ENCODE measurements at regions not wholly inside any gene's neighbourhood (a gene's known extent, or its start where the extent isn't known, plus 50 kb on each side); places are given as distances from the start of the nearest gene placed in this dataset.
"Not testable (repeated sequence)": the region's sequence is repeated elsewhere in the genome, so short reads cannot be mapped to it uniquely, and the experiment has no call there.

DNA sequence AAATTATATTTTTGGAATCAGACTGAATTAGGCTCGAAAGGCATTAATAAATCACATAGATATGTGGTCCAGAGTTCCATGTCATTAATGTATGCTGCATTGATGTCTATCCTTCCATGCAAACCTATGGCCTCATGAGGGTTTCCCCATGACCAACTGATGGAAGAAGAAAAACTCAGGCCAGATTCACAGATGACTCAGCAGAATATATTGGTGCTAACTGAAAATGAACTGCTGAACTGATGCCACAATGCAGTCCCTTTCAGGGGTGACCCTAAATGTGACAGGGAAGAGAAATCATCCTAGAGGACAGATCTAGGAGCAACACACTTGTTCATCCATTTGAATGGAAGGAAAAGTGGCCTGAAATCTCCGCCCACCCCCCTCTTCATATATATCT lies 110.5 kb upstream of the KCND3 start:
- DNase-seq (ENCODE audit: low read depth) = no peak

- no peak for DNase-seq (ENCODE audit: low read depth)
These were observed 116.1 kb upstream of the KCND3 start for GRCh38 chr1:112105557-112105956.

DNA sequence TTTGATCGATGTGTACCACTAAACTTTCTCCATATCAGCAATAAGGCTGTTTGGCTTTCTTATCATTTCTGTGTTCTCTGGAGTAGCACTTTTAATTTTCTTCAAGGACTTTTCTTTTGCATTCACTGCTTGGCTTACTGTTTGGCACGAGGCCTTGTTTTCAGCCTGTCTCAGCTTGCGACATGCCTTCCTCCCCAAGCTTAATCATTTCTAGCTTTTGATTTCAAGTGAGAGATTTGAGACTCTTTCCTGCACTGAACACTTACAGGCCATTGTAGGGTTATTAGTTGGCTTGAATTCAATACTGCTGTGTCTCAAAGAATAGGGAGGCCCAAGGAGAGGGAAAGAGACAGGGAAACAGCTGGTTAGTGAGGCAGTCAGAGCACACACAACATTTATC lies 120.6 kb upstream of the KCND3 start:
- no peak for DNase-seq (ENCODE audit: low read depth)

DNA sequence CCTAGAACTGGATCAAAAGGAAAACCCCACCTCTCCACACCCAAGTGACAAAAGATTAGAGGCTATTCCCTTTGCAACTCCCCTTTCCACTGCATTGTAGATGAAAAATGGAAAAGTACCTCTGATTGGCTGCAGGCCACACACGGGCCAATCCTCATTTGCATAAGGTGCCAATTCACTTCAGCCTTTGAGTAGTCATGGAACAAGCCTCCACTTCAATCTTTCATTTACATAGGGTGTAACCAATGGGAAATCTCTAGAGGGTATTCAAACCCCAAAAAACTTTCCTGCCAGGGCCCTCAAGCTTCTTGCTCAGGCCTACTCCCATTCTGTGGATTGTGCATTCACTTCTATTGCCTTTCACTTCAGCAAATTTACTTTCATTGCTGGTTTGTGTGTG lies 122.3 kb upstream of the KCND3 start:
- DNase-seq (ENCODE audit: low read depth) = no peak

GRCh38 chr1:112114540-112114939 lies 125.1 kb upstream of the KCND3 start:
- DNase-seq (ENCODE audit: low read depth) = no peak

DNA sequence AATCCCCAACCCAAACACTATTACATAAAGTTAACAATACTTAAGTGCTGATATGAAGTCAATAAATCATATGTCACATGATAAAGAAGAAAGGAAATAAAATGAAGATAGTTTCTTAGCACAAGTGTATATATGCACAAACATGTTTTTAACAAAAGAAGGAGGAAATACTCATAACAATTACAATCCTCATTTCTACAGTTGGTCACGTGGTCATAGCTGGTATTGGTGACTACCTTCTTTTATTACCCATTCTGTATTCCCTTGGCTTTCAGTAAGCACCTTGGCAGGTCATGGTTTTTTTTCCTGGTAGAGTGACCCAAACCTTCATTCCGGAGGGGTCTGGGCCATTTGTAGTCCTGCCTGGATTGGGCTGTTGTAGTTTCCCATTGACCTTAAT lies 137.1 kb upstream of the KCND3 start:
- no peak for DNase-seq (ENCODE audit: low read depth)

DNA sequence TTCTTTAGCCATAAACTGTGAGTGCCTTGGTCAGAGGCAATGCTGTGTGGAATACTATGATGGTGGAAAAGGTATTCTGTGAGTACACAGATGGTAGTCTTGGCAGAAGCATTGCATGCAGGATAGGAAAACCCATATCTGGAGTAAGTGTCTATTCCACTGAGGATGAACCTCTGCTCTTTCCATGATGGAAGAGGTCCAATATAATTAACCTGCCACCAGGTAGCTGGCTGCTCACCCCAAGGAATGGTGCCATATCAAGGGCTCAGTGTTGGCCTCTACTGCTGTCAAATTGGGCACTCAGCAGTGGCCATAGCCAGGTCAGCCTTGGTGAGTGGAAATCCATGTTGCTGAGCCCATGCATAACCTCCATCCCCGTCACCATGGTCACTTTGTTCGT lies 138.1 kb upstream of the KCND3 start:
- not testable (repeated sequence) for DNase-seq (ENCODE audit: low read depth)

GRCh38 chr1:112133487-112133886 lies 144.0 kb upstream of the KCND3 start:
- no peak for DNase-seq (ENCODE audit: low read depth)

DNA sequence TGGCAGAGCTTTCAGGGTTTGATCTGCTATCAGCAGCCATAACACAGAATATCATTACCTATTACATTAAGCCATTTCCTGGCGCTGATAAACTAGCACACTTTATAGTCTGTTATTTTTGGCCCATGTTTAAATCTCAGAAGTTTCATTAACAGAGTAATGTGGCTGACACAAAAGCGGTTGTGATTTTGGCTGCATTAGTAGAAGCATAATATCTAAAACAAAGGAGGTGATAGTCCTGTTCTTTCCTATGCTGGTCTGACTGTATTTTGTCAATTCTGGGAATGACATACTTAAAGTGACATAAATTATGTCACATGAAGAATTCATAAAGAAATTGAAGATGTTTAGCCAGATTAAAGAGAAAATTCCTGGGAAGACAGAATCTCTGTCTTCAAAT lies 151.3 kb upstream of the KCND3 start:
- DNase-seq (ENCODE audit: low read depth) = no peak

DNA sequence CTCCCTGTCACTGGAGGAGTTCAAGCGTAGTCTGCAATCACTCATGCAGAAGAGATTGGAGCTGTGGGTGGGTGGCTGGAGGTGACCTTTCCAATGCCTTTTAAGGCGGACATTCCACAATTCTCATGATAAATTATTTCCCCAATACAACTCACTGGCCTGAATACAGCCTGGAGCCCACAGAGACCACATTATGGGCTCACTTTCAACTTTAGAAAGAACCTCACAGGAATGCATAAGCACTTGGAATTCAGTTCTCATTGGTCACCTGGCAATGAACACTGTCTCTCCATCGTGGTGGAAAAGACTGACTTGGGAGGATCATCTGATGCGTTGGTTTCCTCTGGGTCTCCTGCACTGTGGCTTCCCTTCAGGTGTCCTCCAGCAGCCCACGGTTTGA lies 151.8 kb upstream of the KCND3 start:
- DNase-seq (ENCODE audit: low read depth) = no peak

DNA sequence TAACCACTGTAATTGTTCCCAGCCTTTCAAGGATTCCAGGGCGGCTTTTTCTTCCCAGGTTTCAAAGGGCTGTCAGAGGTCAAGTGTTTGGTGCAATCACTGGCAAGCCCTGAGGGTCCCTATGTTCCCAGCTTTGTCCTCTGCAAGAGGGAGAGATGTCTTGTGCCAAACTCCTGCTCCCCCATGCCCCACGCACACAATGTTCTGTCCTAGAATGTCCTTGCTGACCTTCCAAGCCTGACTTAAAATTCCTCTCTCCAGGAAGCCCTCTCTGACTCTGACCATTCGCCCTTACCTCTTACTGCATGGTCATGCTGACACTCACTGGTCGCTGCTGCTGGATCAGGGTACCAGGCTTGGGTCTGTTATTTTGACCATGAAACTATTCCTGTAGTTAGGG lies 152.5 kb upstream of the KCND3 start:
- no peak for DNase-seq (ENCODE audit: low read depth)

GRCh38 chr1:112143871-112144441 lies 154.5 kb upstream of the KCND3 start:
- no peak for DNase-seq (ENCODE audit: low read depth)

GRCh38 chr1:112144733-112145426 lies 155.4 kb upstream of the KCND3 start:
- no peak for DNase-seq (ENCODE audit: low read depth)

DNA sequence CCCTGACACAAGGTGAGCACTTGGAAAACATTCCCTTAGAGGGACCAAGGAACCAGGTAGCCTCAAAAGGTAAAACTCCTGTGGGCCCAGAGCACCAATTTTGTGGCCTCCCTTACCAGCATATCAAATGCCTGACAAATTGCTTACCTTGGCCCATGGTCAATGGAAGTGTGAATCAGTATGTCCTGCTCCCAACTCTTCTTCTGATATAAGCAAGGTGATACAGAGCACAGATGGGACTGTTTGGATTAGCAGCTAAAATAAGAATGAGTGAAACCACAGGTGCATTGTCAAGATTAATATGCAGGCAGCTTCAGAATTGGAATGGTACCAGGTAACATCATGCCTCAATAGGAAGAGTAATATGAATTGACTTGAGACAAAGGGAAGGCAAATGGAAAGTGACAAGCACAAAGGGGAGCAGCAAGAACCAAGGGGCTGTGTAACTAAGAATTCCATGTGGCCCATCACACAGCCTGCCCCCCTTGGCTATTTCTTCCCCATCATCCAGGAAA lies 156.8 kb upstream of the KCND3 start:
- DNase-seq (ENCODE audit: low read depth) = no peak

DNA sequence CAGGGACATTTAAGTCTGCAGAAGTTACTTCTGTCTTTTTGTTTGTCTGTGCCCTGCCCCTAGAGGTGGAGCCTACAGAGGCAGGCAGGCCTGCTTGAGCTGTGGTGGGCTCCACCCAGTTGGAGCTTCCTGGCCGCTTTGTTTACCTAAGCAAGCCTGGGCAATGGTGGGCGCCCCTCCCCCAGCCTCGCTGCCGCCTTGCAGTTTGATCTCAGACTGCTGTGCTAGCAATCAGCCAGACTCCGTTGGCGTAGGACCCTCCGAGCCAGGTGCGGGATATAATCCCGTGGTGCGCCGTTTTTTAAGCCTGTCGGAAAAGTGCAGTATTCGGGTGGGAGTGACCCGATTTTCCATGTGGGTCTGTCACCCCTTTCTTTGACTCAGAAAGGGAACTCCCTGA lies 170.7 kb upstream of the KCND3 start:
- DNase-seq (ENCODE audit: low read depth) = not testable (repeated sequence)

DNA sequence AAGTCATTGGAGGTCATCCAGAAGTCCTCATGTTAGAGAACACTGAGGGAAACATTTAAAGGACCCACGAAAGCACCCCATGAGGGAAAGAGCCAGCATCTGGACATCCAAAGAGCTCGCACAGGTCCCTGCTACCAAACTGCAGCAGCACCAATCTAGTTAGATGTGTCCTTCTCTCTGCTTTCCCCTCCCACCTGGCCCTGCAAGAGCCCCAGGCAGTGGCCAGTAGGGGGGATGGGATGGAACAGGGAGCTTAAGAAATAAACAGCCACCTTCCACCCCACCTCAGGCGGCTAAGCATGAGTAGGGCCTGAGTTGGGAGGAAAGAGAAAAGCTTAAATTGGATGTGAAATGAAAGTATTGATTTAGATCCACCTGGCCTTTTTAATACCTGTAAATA lies 175.9 kb upstream of the KCND3 start:
- DNase-seq (ENCODE audit: low read depth) = no peak

DNA sequence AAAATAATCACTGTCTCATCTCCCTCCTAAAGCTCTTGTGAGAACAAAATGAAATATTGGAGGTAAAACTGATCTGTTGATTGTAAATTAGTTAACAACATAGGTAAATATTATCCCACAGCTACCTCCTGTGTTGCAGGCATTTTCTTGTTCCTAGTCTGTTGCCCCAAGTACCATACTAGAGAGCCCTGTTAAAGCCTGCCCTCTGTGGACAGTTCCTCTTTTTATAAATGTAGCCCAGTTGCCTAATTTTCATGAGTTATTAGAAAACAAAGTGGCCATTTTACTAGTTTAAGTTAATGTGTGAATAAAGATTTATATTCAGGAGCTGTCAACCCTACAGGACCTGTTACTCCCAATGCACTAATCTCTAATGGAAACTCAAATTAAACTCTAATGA lies 180.0 kb upstream of the KCND3 start:
- DNase-seq (ENCODE audit: low read depth) = no peak

DNA sequence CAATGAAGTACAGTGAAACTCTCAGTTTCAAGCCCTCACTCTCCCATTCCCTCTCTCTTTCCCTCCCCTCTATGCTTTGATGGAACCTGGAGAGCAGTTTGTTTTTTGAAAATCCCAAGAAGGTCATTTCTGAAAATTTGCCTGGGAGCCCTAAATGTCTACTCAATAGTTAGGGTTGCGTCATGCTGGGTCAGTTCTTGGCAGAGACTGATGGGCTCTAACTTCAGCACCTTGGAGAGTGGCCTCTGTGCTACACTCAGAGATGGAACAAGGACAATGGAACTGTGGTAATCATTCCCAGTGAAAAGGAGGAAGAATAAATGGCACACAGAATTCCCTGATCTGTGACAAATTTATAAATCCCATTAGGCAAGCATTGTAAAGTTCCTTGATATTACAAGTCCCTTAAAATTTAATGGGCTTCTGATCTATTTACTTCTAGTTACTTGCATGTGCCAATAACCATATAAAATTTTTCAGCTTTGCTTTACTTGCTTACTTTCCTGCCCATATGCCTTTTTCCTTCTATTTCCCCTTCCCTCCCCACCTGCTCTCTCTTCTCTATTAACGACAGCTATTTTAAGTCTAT lies 182.9 kb upstream of the KCND3 start:
- DNase-seq (ENCODE audit: low read depth) = peak; percentile 46

GRCh38 chr1:112177314-112177713 lies 187.8 kb upstream of the KCND3 start:
- no peak for DNase-seq (ENCODE audit: low read depth)

DNA sequence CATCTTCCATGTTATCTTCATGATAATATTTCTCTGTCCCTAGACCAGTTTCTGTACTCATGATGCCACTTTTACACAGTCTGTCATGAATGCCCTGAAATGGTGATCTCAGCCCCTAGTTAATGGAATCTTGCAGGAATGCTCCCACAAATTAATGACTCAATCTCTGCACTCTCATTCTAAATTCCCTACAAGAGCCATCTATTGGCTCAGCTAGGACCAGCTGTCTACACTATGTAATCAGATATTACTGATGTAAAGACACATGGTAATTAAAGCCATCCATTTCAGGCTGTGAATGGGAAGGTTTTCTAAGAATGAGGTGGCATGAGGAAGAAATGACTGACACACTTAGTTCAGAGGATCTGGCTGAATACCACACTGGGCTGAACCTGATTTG lies 199.1 kb upstream of the KCND3 start:
- peak; percentile 3 for DNase-seq (ENCODE audit: low read depth)

DNA sequence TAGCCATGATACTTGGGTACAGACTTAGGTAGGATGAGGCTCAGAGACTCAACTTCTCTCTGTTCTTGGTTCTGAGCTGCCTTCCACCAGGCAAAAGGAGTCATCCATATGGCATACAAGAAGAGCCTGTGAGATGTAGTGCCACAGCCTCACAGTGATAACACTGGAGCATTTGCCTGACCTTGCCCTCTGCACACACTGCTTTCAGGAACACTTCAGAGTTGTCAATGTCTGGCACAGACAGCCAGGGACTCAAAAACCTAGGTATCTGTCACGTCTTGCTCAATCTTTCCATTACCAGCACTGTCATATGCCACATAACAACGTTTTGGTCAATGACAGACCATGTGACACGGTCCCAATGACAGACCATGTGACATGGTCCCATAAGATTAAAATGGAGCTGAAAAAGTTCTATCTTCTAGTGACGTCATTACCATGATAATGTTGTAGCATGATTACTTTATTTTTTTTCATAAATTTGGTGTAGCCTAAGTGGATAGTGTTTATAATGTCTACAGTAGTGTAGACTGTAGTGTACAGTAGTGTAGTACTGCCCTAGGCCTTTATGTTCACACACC lies 199.9 kb upstream of the CTTNBP2NL start:
- no peak for DNase-seq (ENCODE audit: low read depth)

DNA sequence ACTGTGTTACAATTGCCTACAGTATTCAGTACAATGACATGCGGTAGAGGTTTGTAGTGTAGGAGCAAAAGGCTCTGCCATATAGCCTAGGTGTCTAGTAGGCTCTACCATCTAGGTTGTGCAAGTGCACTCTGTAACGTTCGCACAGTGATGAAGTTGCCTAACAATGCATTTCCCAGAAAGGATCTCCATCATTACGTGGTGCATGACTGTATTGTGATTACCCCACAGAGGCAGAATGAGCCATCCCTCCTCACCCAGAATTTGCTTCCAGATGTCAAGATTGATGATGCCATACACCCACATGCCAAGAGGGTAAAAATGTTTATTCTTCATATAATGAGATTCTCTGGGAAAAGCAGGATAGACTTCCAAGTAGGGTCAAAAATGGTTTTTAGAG lies 199.3 kb upstream of the CTTNBP2NL start:
- DNase-seq (ENCODE audit: low read depth) = peak; percentile 3

DNA sequence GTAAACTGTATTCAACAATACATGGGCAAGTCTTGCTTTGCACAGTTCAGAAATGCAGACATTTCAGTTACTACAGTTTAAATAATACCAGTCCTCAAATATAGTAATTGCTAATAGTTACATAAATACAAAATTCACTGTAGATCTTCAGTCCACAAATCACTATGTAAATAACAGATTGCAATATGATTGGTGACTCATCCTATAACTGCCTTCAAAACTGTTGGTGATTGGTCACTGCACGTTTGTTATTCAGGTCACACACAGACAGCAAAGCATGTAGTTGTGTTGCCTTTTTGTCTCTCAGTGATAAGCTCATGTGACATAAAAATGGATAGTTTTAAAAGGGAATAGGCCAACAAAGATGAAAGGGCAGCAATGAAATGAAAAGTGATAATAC lies 186.5 kb upstream of the CTTNBP2NL start:
- no peak for DNase-seq (ENCODE audit: low read depth)

Measured in LHCN-M2 (cell line).